SK-N-SH treated with all-trans-retinoic acid at 6 μM for 48 hours (cell line): ENCODE measurements at regions not wholly inside any gene's neighbourhood (a gene's known extent, or its start where the extent isn't known, plus 50 kb on each side); places are given as distances from the start of the nearest gene placed in this dataset.

Source experiments
- ATAC-seq: fragments of 200-7000 bp; cut with Tn5 transposase; 3 replicates; pipeline ENCODE4 v1.9.1; 2020; ENCODE audit warnings: mild to moderate bottlenecking, moderate library complexity
- ARNTL ChIP-seq: fragments of 450-650 bp; formaldehyde crosslinking; IDR thresholded peaks from 2 replicates; pipeline ENCODE4 v1.5.0; 2020; ENCODE audit warnings: low read depth, mild to moderate bottlenecking, moderate library complexity, borderline replicate concordance
- CSDC2 ChIP-seq: fragments of 250-450 bp; sonication (Bioruptor Pico); IDR thresholded peaks from 2 replicates; pipeline ENCODE4 v1.5.0; 2020; ENCODE audit warnings: mild to moderate bottlenecking, moderate library complexity
- ESRRG ChIP-seq: fragments of 250-450 bp; sonication (Bioruptor Pico); IDR thresholded peaks from 2 replicates; pipeline ENCODE4 v1.6.1; 2021; ENCODE audit warnings: mild to moderate bottlenecking
- GLIS3 ChIP-seq: fragments of 250-450 bp; sonication (Bioruptor Pico); IDR thresholded peaks from 2 replicates; pipeline ENCODE4 v1.5.0; 2020; ENCODE audit warnings: mild to moderate bottlenecking, moderate library complexity
- ISL1 ChIP-seq: fragments of 250-450 bp; sonication (Bioruptor Pico); IDR thresholded peaks from 2 replicates; pipeline ENCODE4 v2.1.2; 2022; ENCODE audit warnings: mild to moderate bottlenecking, moderate library complexity
- OSR1 ChIP-seq: fragments of 250-450 bp; sonication (Bioruptor Pico); IDR thresholded peaks from 2 replicates; pipeline ENCODE4 v1.8.0; 2022; ENCODE audit warnings: moderate library complexity, mild to moderate bottlenecking, inconsistent platforms
- PPARA ChIP-seq: fragments of 250-450 bp; sonication (Bioruptor Pico); IDR thresholded peaks from 2 replicates; pipeline ENCODE4 v1.5.0; 2020; ENCODE audit warnings: mild to moderate bottlenecking, borderline replicate concordance
- RARB ChIP-seq: fragments of 250-450 bp; sonication (Bioruptor Pico); IDR thresholded peaks from 2 replicates; pipeline ENCODE4 v1.8.0; 2021; ENCODE audit warnings: mild to moderate bottlenecking, moderate library complexity
- SNAI2 ChIP-seq: fragments of 250-450 bp; sonication (Bioruptor Pico); IDR thresholded peaks from 2 replicates; pipeline ENCODE4 v1.5.0; 2020; ENCODE audit warnings: mild to moderate bottlenecking, moderate library complexity
- TOX ChIP-seq: fragments of 250-450 bp; sonication (Bioruptor Pico); IDR thresholded peaks from 2 replicates; pipeline ENCODE4 v1.8.0; 2021; ENCODE audit warnings: mild to moderate bottlenecking, moderate library complexity, borderline replicate concordance
- ZC3H10 ChIP-seq: fragments of 250-450 bp; sonication (Bioruptor Pico); IDR thresholded peaks from 2 replicates; pipeline ENCODE4 v1.5.1; 2021; ENCODE audit warnings: mild to moderate bottlenecking, moderate library complexity
- ZFP3 ChIP-seq: fragments of 250-450 bp; sonication (Bioruptor Pico); IDR thresholded peaks from 2 replicates; pipeline ENCODE4 v1.5.0; 2020; ENCODE audit warnings: mild to moderate bottlenecking, moderate library complexity
- ZFP30 ChIP-seq: fragments of 450-650 bp; formaldehyde crosslinking; IDR thresholded peaks from 2 replicates; pipeline ENCODE4 v1.5.0; 2022; ENCODE audit warnings: mild to moderate bottlenecking, moderate library complexity
- ZNF565 ChIP-seq: fragments of 450-650 bp; formaldehyde crosslinking; conservative IDR thresholded peaks from 2 replicates; pipeline ENCODE4 v1.5.0; 2020; ENCODE audit warnings: low read depth, mild to moderate bottlenecking, moderate library complexity
- ZNF8 ChIP-seq: fragments of 450-650 bp; formaldehyde crosslinking; IDR thresholded peaks from 2 replicates; pipeline ENCODE4 v1.5.0; 2020; ENCODE audit warnings: mild to moderate bottlenecking, moderate library complexity
- TF ChIP-seq, protein P1 (sequence below): fragments of 250-450 bp; sonication (Bioruptor Pico); IDR thresholded peaks from 2 replicates; pipeline ENCODE4 v1.5.1; 2020; ENCODE audit warnings: low read depth, mild to moderate bottlenecking, moderate library complexity
- TF ChIP-seq, protein P2 (sequence below): fragments of 250-450 bp; sonication (Bioruptor Pico); IDR thresholded peaks from 2 replicates; pipeline ENCODE4 v1.5.1; 2021; ENCODE audit warnings: mild to moderate bottlenecking, moderate library complexity
- TF ChIP-seq, protein P3 (sequence below): fragments of 250-450 bp; sonication (Bioruptor Pico); IDR thresholded peaks from 2 replicates; pipeline ENCODE4 v1.5.0; 2020; ENCODE audit warnings: mild to moderate bottlenecking, moderate library complexity
- TF ChIP-seq, protein P4 (sequence below): fragments of 250-450 bp; sonication (Bioruptor Pico); IDR thresholded peaks from 2 replicates; pipeline ENCODE4 v1.8.0; 2020; ENCODE audit warnings: mild to moderate bottlenecking, moderate library complexity, borderline replicate concordance
- TF ChIP-seq, protein P5 (sequence below): fragments of 250-450 bp; sonication (Bioruptor Pico); IDR thresholded peaks from 2 replicates; pipeline ENCODE4 v1.8.0; 2021; ENCODE audit warnings: low read depth, mild to moderate bottlenecking, moderate library complexity, borderline replicate concordance

DNA sequence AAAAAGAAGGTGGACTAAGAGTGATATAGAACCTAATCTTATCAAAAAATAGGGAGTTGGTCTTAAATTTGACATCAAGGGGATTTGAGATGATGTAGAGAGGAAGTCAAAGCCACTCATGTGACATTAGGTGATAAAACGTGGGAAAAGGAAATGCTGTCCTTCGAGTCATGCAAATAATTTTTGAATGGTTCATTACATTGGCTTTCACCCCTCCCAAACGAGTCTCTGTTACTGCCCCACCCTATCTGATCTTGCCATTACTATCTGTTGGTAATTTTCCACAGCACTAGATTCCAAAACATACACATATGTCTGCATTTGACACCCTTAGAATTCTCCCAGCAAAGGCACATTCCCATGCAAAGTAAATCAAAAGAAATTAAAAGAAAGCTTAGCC lies 531.1 kb upstream of the ADAMTS5 start:
- TF ChIP-seq, protein P1, sequence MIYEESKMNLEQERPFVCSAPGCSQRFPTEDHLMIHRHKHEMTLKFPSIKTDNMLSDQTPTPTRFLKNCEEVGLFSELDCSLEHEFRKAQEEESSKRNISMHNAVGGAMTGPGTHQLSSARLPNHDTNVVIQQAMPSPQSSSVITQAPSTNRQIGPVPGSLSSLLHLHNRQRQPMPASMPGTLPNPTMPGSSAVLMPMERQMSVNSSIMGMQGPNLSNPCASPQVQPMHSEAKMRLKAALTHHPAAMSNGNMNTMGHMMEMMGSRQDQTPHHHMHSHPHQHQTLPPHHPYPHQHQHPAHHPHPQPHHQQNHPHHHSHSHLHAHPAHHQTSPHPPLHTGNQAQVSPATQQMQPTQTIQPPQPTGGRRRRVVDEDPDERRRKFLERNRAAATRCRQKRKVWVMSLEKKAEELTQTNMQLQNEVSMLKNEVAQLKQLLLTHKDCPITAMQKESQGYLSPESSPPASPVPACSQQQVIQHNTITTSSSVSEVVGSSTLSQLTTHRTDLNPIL (CRISPR knock-in tag) = no peak
- TF ChIP-seq ZNF8 (CRISPR knock-in tag) (no peak), ZFP30 (CRISPR knock-in tag) (no peak), CSDC2 (no peak), ZNF565 (CRISPR knock-in tag) (no peak), ZC3H10 (CRISPR knock-in tag) (no peak), GLIS3 (CRISPR knock-in tag) (no peak), TOX (no peak), RARB (CRISPR knock-in tag) (no peak), ISL1 (CRISPR knock-in tag) (no peak), ARNTL (no peak), SNAI2 (CRISPR knock-in tag) (no peak), ESRRG (CRISPR knock-in tag) (no peak), ZFP3 (CRISPR knock-in tag) (no peak)
- TF ChIP-seq, protein P2, sequence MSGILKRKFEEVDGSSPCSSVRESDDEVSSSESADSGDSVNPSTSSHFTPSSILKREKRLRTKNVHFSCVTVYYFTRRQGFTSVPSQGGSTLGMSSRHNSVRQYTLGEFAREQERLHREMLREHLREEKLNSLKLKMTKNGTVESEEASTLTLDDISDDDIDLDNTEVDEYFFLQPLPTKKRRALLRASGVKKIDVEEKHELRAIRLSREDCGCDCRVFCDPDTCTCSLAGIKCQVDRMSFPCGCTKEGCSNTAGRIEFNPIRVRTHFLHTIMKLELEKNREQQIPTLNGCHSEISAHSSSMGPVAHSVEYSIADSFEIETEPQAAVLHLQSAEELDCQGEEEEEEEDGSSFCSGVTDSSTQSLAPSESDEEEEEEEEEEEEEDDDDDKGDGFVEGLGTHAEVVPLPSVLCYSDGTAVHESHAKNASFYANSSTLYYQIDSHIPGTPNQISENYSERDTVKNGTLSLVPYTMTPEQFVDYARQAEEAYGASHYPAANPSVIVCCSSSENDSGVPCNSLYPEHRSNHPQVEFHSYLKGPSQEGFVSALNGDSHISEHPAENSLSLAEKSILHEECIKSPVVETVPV (CRISPR knock-in tag) = no peak
- TF ChIP-seq, protein P3, sequence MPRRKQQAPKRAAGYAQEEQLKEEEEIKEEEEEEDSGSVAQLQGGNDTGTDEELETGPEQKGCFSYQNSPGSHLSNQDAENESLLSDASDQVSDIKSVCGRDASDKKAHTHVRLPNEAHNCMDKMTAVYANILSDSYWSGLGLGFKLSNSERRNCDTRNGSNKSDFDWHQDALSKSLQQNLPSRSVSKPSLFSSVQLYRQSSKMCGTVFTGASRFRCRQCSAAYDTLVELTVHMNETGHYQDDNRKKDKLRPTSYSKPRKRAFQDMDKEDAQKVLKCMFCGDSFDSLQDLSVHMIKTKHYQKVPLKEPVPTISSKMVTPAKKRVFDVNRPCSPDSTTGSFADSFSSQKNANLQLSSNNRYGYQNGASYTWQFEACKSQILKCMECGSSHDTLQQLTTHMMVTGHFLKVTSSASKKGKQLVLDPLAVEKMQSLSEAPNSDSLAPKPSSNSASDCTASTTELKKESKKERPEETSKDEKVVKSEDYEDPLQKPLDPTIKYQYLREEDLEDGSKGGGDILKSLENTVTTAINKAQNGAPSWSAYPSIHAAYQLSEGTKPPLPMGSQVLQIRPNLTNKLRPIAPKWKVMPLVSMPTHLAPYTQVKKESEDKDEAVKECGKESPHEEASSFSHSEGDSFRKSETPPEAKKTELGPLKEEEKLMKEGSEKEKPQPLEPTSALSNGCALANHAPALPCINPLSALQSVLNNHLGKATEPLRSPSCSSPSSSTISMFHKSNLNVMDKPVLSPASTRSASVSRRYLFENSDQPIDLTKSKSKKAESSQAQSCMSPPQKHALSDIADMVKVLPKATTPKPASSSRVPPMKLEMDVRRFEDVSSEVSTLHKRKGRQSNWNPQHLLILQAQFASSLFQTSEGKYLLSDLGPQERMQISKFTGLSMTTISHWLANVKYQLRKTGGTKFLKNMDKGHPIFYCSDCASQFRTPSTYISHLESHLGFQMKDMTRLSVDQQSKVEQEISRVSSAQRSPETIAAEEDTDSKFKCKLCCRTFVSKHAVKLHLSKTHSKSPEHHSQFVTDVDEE (CRISPR knock-in tag) = no peak
- TF ChIP-seq, protein P4, sequence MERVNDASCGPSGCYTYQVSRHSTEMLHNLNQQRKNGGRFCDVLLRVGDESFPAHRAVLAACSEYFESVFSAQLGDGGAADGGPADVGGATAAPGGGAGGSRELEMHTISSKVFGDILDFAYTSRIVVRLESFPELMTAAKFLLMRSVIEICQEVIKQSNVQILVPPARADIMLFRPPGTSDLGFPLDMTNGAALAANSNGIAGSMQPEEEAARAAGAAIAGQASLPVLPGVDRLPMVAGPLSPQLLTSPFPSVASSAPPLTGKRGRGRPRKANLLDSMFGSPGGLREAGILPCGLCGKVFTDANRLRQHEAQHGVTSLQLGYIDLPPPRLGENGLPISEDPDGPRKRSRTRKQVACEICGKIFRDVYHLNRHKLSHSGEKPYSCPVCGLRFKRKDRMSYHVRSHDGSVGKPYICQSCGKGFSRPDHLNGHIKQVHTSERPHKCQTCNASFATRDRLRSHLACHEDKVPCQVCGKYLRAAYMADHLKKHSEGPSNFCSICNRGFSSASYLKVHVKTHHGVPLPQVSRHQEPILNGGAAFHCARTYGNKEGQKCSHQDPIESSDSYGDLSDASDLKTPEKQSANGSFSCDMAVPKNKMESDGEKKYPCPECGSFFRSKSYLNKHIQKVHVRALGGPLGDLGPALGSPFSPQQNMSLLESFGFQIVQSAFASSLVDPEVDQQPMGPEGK = no peak
- TF ChIP-seq, protein P5, sequence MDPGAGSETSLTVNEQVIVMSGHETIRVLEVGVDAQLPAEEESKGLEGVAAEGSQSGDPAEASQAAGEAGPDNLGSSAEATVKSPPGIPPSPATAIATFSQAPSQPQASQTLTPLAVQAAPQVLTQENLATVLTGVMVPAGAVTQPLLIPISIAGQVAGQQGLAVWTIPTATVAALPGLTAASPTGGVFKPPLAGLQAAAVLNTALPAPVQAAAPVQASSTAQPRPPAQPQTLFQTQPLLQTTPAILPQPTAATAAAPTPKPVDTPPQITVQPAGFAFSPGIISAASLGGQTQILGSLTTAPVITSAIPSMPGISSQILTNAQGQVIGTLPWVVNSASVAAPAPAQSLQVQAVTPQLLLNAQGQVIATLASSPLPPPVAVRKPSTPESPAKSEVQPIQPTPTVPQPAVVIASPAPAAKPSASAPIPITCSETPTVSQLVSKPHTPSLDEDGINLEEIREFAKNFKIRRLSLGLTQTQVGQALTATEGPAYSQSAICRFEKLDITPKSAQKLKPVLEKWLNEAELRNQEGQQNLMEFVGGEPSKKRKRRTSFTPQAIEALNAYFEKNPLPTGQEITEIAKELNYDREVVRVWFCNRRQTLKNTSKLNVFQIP (CRISPR knock-in tag) = no peak
- no peak for ATAC-seq

DNA sequence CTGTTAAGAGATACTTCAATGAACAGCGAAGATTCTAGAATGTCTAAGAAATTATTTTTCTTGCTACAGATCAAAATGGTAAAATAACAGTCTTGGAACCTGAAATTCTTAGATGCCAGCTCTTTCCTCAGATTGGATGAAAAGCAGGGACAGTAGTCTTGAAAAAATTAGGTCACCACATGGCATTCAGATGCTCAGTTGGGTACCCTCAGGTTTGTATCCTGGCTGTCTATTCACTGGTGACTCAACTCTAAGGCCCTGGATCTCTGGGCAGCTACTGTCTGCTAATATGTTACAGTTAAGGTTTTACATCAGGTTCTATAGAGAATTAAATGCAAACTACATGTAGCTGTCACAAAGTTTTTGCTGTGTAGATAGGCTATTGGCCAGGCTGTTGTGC lies 528.9 kb upstream of the ADAMTS5 start:
- ATAC-seq = no peak
- TF ChIP-seq, protein P3 (CRISPR knock-in tag) = no peak
- no peak for TF ChIP-seq CSDC2
- TF ChIP-seq, protein P2 (CRISPR knock-in tag) = no peak
- TF ChIP-seq, protein P4 = no peak
- no peak for TF ChIP-seq ZFP30 (CRISPR knock-in tag)
- TF ChIP-seq OSR1 = no peak
- TF ChIP-seq ARNTL = no peak
- TF ChIP-seq, protein P5 (CRISPR knock-in tag) = no peak
- TF ChIP-seq RARB (CRISPR knock-in tag) = no peak
- TF ChIP-seq, protein P1 (CRISPR knock-in tag) = no peak
- TF ChIP-seq PPARA (CRISPR knock-in tag) = no peak
- no peak for TF ChIP-seq ZNF565 (CRISPR knock-in tag)
